MM.1S (cell line): ENCODE measurements at regions not wholly inside any gene's neighbourhood (a gene's known extent, or its start where the extent isn't known, plus 50 kb on each side); places are given as distances from the start of the nearest gene placed in this dataset.

Experiments
- EZH2 ChIP-seq: fragments of 300-600 bp; sonication (generic); optimal IDR thresholded peaks from 2 replicates; pipeline ENCODE3; 2017; ENCODE audit warnings: low read depth, mild to moderate bottlenecking, antibody characterized with exemption, low read length, mixed read lengths
- EZH2phosphoT487 ChIP-seq: fragments of 300-600 bp; sonication (generic); IDR thresholded peaks from 2 replicates; pipeline ENCODE4 v1.6.1; 2018; ENCODE audit warnings: antibody characterized with exemption, low read length
- TF ChIP-seq, protein P1 (sequence below): fragments of 300-600 bp; sonication (generic); IDR thresholded peaks from 2 replicates; pipeline ENCODE4 v1.5.1; 2016; ENCODE audit warnings: antibody characterized with exemption, low read length, mixed read lengths

DNA sequence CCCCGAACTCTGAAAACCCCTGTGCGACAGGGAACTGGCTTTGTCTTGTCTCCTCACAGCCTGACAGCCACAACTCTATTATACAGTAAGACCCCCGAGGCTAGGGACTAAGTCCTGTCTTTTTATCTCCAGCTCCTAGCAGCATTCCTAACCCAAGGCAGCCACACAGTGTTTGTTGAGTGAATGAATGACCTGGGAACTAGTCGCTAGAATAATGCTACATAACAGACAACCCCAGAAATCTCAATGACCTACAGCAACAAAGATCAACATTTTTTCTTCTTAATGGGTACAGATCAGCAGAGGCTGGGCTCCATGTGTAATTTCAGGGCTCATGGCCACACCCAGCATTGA lies 71.4 kb upstream of the TNRC6C start:
- TF ChIP-seq EZH2: no peak
- TF ChIP-seq, protein P1, sequence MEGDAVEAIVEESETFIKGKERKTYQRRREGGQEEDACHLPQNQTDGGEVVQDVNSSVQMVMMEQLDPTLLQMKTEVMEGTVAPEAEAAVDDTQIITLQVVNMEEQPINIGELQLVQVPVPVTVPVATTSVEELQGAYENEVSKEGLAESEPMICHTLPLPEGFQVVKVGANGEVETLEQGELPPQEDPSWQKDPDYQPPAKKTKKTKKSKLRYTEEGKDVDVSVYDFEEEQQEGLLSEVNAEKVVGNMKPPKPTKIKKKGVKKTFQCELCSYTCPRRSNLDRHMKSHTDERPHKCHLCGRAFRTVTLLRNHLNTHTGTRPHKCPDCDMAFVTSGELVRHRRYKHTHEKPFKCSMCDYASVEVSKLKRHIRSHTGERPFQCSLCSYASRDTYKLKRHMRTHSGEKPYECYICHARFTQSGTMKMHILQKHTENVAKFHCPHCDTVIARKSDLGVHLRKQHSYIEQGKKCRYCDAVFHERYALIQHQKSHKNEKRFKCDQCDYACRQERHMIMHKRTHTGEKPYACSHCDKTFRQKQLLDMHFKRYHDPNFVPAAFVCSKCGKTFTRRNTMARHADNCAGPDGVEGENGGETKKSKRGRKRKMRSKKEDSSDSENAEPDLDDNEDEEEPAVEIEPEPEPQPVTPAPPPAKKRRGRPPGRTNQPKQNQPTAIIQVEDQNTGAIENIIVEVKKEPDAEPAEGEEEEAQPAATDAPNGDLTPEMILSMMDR: no peak
- TF ChIP-seq EZH2phosphoT487: no peak
